ENCODE measurements at regions not wholly inside any gene's neighbourhood (a gene's known extent, or its start where the extent isn't known, plus 50 kb on each side); places are given as distances from the start of the nearest gene placed in this dataset.

- H3K4me3 ChIP-seq (ENCODE audit: low read depth, poor library complexity, severe bottlenecking): no peak overlapping the region
- TF ChIP-seq POLR2A (IDR thresholded peaks at IDR 0.05) (no peak), CTCF (IDR thresholded peaks at IDR 0.05) (no peak)
- intact Hi-C loops (cut with DNase I; ENCODE audit: low total_unique reads): no loop called here
- WGBS, 2 donors: 58 to 61% methylated on average over 7 of the region's 7 CpGs
- no peak for DNase-seq (ENCODE audit: low spot score in 2 of 2)
These were observed 263.9 kb upstream of the KAZN start for GRCh38 chr1:14334336-14335176.

GRCh38 chr1:14338509-14338908 lies 260.0 kb upstream of the KAZN start:
- H3K4me3 ChIP-seq (ENCODE audit: low read depth, poor library complexity, severe bottlenecking): no peak overlapping the region
- WGBS, 2 donors: 79 to 85% methylated on average over 3 of the region's 3 CpGs
- intact Hi-C loops (cut with DNase I; ENCODE audit: low total_unique reads): no loop called here
- TF ChIP-seq CTCF (IDR thresholded peaks at IDR 0.05): no peak
- no peak for TF ChIP-seq POLR2A (IDR thresholded peaks at IDR 0.05)
- no peak for DNase-seq (ENCODE audit: low spot score in 2 of 2)

GRCh38 chr1:14339288-14339687 lies 259.2 kb upstream of the KAZN start:
- intact Hi-C loops (cut with DNase I; ENCODE audit: low total_unique reads): no loop called here
- H3K4me3 ChIP-seq (ENCODE audit: low read depth, poor library complexity, severe bottlenecking): no peak overlapping the region
- DNase-seq (ENCODE audit: low spot score in 2 of 2): no peak
- WGBS, 2 donors: 53 to 62% methylated on average over 5 of the region's 5 CpGs
- TF ChIP-seq POLR2A (IDR thresholded peaks at IDR 0.05): no peak
- no peak for TF ChIP-seq CTCF (IDR thresholded peaks at IDR 0.05)

GRCh38 chr1:14340002-14340785 lies 258.3 kb upstream of the KAZN start:
- intact Hi-C loops (cut with DNase I; ENCODE audit: low total_unique reads): no loop called here
- no peak for TF ChIP-seq POLR2A (IDR thresholded peaks at IDR 0.05)
- TF ChIP-seq CTCF (IDR thresholded peaks at IDR 0.05): no peak
- WGBS, 2 donors: 47 to 58% methylated on average over 5 of the region's 5 CpGs
- no peak overlapping the region for H3K4me3 ChIP-seq (ENCODE audit: low read depth, poor library complexity, severe bottlenecking)
- no peak for DNase-seq (ENCODE audit: low spot score in 2 of 2)

GRCh38 chr1:14341147-14341546 lies 257.3 kb upstream of the KAZN start:
- TF ChIP-seq CTCF (IDR thresholded peaks at IDR 0.05) (no peak), POLR2A (IDR thresholded peaks at IDR 0.05) (no peak)
- no peak for DNase-seq (ENCODE audit: low spot score in 2 of 2)
- intact Hi-C loops (cut with DNase I; ENCODE audit: low total_unique reads): no loop called here
- H3K4me3 ChIP-seq (ENCODE audit: low read depth, poor library complexity, severe bottlenecking): no peak overlapping the region
- WGBS, 2 donors: 79 to 88% methylated on average over 3 of the region's 3 CpGs

All from lower leg skin (tissue), 4 donors.